HFFc6 (cell line): ENCODE measurements at regions not wholly inside any gene's neighbourhood (a gene's known extent, or its start where the extent isn't known, plus 50 kb on each side); places are given as distances from the start of the nearest gene placed in this dataset.

Source experiments
- DNase-seq: peaks from one replicate; pipeline ENCODE4 v3.0.0-alpha.2; 2018
- H3K27ac Mint-ChIP-seq: 2 replicates; pipeline ENCODE4 v1.8.0; 2020; ENCODE audit warnings: mild to moderate bottlenecking, mixed read lengths
- H3K27me3 Mint-ChIP-seq: 2 replicates; pipeline ENCODE4 v1.8.0; 2021; ENCODE audit warnings: mild to moderate bottlenecking, moderate library complexity, mixed read lengths; ENCODE audit not compliant: insufficient read depth
- H3K36me3 Mint-ChIP-seq: 2 replicates; pipeline ENCODE4 v1.8.0; 2021; ENCODE audit warnings: low read depth, mixed read lengths
- H3K4me1 Mint-ChIP-seq: 2 replicates; pipeline ENCODE4 v1.8.0; 2020; ENCODE audit warnings: low read depth, mixed read lengths
- H3K4me3 Mint-ChIP-seq: 2 replicates; pipeline ENCODE4 v1.8.0; 2020; ENCODE audit warnings: mild to moderate bottlenecking, moderate library complexity, mixed read lengths
- H3K9me3 Mint-ChIP-seq: 2 replicates; pipeline ENCODE4 v1.8.0; 2020; ENCODE audit warnings: mild to moderate bottlenecking, mixed read lengths
- TF ChIP-seq, protein P1 (sequence below): fragments of 200-600 bp; sonication (generic); IDR thresholded peaks from 2 replicates; pipeline ENCODE4 v1.5.0; 2021; ENCODE audit warnings: antibody characterized with exemption, mild to moderate bottlenecking

DNA sequence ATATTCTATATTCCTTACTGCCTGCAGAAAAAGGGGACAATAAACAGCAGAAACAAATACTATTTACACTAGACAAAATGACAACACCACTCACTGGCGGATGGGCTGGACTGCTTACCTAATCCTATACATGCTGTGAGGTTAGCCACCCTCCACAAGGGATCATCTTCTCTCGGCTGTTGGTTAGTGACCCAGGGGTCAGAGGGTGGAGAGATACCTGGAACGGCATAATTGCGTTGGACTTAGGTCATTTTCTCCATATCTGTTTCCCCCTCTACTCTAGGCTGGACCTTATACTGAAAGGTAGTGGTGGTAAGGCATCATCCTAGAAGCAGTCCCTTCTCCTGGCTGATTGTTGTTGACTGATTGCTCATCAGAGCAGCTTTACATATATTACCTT is 286.8 kb upstream of the UGT8 start:
- no peaks in the 10 kb centered on the region for H3K27me3 Mint-ChIP-seq
- H3K27ac Mint-ChIP-seq, result no peak overlapping the region
- no peaks in the 10 kb centered on the region for H3K9me3 Mint-ChIP-seq
- TF ChIP-seq, protein P1, sequence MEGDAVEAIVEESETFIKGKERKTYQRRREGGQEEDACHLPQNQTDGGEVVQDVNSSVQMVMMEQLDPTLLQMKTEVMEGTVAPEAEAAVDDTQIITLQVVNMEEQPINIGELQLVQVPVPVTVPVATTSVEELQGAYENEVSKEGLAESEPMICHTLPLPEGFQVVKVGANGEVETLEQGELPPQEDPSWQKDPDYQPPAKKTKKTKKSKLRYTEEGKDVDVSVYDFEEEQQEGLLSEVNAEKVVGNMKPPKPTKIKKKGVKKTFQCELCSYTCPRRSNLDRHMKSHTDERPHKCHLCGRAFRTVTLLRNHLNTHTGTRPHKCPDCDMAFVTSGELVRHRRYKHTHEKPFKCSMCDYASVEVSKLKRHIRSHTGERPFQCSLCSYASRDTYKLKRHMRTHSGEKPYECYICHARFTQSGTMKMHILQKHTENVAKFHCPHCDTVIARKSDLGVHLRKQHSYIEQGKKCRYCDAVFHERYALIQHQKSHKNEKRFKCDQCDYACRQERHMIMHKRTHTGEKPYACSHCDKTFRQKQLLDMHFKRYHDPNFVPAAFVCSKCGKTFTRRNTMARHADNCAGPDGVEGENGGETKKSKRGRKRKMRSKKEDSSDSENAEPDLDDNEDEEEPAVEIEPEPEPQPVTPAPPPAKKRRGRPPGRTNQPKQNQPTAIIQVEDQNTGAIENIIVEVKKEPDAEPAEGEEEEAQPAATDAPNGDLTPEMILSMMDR, result no peak
- no peak for DNase-seq
- no peak overlapping the region for H3K4me3 Mint-ChIP-seq
- H3K4me1 Mint-ChIP-seq, result no peaks in the 10 kb centered on the region
- H3K36me3 Mint-ChIP-seq, result no peaks in the 10 kb centered on the region

DNA sequence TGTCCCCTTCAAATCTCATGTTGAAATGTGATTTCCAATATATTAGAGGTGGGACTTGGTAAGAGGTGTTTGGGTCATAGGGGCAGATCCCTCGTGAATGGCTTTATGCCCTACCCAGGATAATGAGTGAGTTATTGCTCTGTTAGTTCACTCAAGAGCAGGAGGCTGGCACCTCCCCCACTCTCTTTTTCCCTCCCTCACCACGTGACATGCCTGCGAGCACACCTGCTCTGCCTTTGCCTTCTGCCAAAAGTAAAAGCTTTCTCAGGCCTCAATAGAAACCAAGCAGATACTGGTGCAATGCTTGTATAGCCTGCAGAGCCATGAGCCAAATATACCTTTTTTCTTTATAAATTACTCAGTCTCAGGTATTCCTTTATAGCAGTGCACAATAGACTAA is 286.3 kb upstream of the UGT8 start:
- Mint-ChIP-seq H3K9me3 (no peaks in the 10 kb centered on the region), H3K36me3 (no peaks in the 10 kb centered on the region), H3K27me3 (no peaks in the 10 kb centered on the region), H3K4me1 (no peaks in the 10 kb centered on the region), H3K27ac (no peak overlapping the region), H3K4me3 (no peak overlapping the region)
- TF ChIP-seq, protein P1, result no peak
- DNase-seq, result no peak

DNA sequence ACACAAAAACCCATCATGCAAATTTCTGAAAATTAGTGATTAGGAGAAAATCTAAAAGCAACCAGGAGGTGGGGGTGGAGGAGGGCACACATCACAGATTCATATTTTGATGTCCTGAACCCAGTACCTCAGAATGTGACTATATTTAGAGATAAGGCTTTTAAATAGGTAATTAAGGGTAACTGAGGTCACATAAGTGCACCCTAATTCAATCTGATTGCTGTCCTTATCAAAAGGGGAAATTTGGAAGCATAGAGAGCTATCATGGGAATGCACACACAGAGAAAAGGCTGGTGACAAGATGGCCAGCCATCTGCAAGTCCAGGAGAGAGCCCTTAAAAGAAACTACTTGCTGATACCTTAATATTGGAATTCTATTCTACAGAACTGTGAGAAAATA is 281.8 kb upstream of the UGT8 start:
- H3K4me3 Mint-ChIP-seq, result no peak overlapping the region
- H3K9me3 Mint-ChIP-seq, result no peaks in the 10 kb centered on the region
- TF ChIP-seq, protein P1, result no peak
- H3K4me1 Mint-ChIP-seq, result peaks cover 14% of the 10 kb centered on the region
- no peaks in the 10 kb centered on the region for H3K36me3 Mint-ChIP-seq
- DNase-seq, result no peak
- H3K27ac Mint-ChIP-seq, result no peak overlapping the region
- H3K27me3 Mint-ChIP-seq, result no peaks in the 10 kb centered on the region

DNA sequence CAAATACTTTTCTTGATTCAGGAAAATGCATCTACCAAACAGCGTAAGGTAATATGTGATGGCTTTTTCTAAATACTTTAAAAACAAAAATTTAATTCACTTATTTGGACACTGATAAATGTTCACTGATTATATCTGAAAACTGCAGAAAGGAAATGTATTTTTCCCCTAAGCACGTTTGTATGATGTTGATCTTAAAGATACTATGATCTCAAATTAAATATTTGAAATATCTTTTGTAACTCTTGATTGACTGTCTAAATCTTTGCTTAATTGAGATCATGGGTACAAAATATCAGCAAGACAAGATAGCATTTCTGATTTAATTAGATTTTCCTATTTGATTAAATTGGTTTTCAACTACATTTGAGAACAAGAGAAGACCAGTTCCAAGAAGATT is 281.0 kb upstream of the UGT8 start:
- Mint-ChIP-seq H3K4me1 (peaks cover 14% of the 10 kb centered on the region), H3K27me3 (no peaks in the 10 kb centered on the region), H3K4me3 (no peak overlapping the region), H3K9me3 (no peaks in the 10 kb centered on the region), H3K36me3 (no peaks in the 10 kb centered on the region), H3K27ac (no peak overlapping the region)
- no peak for DNase-seq
- TF ChIP-seq, protein P1, result no peak

DNA sequence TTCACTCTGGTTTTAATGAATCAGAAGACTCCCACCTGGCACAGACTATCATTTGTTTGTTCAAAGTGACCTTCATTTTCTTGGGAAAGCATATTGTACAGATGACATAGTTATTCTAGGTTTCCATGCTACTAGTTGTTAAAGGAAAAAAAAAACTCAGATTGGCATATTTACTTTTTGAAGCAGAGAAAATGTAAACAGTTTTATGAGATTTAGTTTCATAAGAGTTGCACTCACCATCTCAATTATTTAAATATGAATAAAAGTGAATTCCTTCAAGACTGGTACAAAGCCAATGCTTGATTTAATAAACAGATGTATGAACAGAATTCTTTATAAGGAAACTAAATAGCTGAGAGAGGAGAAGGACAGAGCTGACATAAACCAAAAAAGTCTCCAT is 280.3 kb upstream of the UGT8 start:
- TF ChIP-seq, protein P1, result no peak
- Mint-ChIP-seq H3K4me1 (peaks cover 14% of the 10 kb centered on the region), H3K36me3 (no peaks in the 10 kb centered on the region), H3K27me3 (no peaks in the 10 kb centered on the region), H3K4me3 (no peak overlapping the region), H3K27ac (no peak overlapping the region), H3K9me3 (no peaks in the 10 kb centered on the region)
- DNase-seq, result no peak

DNA sequence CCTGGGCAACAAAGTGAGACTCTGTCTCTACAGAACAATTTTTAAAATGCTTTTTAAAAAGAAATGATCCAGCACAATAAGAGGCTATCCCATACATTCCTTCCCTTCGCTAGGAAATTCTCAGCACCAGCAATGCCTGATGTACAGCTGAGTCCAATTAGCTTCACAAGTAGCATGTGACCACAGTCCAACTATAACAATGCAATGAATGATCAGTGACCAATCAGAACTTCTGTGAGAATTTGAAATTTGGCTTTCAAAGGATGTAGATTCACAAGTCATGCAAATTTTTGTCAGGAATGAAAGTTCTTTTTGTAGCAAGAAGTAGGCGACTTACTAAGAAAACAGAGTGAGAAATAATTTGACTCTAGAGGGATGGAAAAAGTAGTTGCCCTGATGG is 278.5 kb upstream of the UGT8 start:
- Mint-ChIP-seq H3K27me3 (no peaks in the 10 kb centered on the region; the same call in 1 of the 2 replicates), H3K27ac (no peak overlapping the region), H3K4me1 (peaks cover 14% of the 10 kb centered on the region), H3K9me3 (no peaks in the 10 kb centered on the region), H3K36me3 (no peaks in the 10 kb centered on the region), H3K4me3 (no peak overlapping the region)
- TF ChIP-seq, protein P1, result no peak
- DNase-seq, result no peak
